ENCODE measurements at regions not wholly inside any gene's neighbourhood (a gene's known extent, or its start where the extent isn't known, plus 50 kb on each side); places are given as distances from the start of the nearest gene placed in this dataset.

DNA sequence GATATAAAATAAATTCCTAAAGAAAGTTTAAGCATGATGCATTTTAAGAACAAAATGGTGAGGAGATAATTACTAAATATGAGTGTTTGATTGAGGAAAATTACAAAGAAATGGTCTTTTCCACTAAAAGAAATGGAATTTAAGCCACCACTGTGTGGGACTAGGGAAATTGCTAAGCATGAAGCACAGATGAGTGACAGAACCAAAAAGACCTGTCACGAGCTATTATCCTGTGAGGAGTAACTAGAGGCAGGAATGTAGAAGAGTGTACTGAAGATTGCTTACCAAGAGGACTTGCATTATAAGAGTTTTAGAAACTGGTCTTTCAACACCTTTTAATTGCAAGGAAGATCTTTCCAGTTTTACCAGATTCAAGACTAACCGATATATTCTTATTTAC is 193.6 kb upstream of the PRR16 start:
- Histone ChIP-seq H3K4me3 (no peak overlapping the region), H3K4me1 (ENCODE audit: low read depth) (no peaks in the 10 kb centered on the region), H3K36me3 (ENCODE audit: low read depth) (no peaks in the 10 kb centered on the region), H3K9me3 (no peaks in the 10 kb centered on the region)
- ATAC-seq (no peak), DNase-seq (no peak)
- TF ChIP-seq, protein P1, sequence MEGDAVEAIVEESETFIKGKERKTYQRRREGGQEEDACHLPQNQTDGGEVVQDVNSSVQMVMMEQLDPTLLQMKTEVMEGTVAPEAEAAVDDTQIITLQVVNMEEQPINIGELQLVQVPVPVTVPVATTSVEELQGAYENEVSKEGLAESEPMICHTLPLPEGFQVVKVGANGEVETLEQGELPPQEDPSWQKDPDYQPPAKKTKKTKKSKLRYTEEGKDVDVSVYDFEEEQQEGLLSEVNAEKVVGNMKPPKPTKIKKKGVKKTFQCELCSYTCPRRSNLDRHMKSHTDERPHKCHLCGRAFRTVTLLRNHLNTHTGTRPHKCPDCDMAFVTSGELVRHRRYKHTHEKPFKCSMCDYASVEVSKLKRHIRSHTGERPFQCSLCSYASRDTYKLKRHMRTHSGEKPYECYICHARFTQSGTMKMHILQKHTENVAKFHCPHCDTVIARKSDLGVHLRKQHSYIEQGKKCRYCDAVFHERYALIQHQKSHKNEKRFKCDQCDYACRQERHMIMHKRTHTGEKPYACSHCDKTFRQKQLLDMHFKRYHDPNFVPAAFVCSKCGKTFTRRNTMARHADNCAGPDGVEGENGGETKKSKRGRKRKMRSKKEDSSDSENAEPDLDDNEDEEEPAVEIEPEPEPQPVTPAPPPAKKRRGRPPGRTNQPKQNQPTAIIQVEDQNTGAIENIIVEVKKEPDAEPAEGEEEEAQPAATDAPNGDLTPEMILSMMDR (IDR thresholded peaks at IDR 0.05): no peak
- intact Hi-C loops (cut with DNase I, micrococcal nuclease): no loop called here

DNA sequence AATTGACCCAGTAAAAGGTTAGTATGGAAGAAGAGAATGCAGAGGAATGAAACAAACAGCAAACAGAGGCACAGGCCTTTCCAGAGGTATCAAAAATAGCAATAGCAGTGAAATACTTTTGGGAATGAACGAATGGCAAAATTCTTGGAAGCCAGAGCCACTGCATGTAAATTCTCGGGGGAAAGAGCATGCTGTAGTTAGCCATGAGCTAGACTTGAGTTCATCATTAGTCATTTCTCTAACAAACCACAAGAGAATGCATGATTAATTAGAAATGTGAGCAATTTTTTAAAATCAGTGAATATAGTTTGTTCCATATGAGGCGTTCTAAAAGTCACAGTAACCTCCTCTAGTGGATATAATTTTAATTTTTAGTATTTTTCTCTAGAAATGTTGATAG is 170.3 kb upstream of the PRR16 start:
- TF ChIP-seq, protein P1 (IDR thresholded peaks at IDR 0.05): no peak
- H3K36me3 ChIP-seq (ENCODE audit: low read depth): no peaks in the 10 kb centered on the region

DNA sequence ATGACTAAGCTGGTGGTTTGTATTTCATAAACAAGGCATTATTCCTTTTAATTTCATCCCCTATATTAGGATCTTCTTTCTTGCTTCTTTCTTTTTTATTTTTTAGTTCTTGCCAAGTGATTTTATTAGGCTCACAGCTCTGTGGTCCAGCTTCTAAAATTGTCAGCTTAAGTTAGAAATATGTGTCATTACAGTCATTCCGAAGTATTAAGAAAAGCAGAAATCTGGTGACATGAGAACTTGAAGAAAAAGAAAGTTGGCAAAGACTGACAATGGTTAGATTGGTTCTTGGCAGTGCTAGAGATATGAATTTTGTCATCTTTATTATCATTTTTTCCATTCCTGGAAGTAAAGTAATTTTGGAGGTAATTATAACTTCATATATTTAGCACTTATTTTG is 166.5 kb upstream of the PRR16 start:
- ATAC-seq: no peak
- TF ChIP-seq, protein P1 (IDR thresholded peaks at IDR 0.05): no peak
- intact Hi-C loops (cut with DNase I, micrococcal nuclease): no loop called here
- DNase-seq: no peak
- no peaks in the 10 kb centered on the region for H3K4me1 ChIP-seq (ENCODE audit: low read depth)
- H3K36me3 ChIP-seq (ENCODE audit: low read depth): no peaks in the 10 kb centered on the region
- no peaks in the 10 kb centered on the region for H3K9me3 ChIP-seq
- H3K4me3 ChIP-seq: no peak overlapping the region

More for the DNA sequence above, 170.3 kb upstream of the PRR16 start:
- ATAC-seq: no peak
- no peak for DNase-seq
- H3K4me1 ChIP-seq (ENCODE audit: low read depth): no peaks in the 10 kb centered on the region
- no peaks in the 10 kb centered on the region for H3K9me3 ChIP-seq
- no peak overlapping the region for H3K4me3 ChIP-seq
- intact Hi-C loops (cut with DNase I, micrococcal nuclease): no loop called here

DNA sequence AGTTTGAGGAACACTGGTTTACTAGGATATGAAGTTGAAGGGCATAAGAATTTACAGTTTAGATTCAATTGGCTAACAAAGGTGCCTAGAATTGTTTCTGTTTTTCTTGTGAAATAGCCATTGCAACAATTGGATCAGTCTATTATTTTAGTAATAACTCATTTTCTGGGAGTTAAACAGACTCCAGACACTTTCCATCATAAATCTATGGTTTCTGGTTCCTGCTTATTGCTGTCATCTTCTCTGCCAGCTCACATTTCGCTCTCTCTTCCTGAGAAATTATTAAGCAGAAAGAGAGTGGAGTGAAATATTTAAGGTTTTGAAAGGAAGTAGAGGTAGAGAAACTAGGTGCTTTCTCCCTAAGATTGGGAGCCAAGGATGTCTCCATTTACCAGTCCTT is 165.1 kb upstream of the PRR16 start:
- intact Hi-C loops (cut with DNase I, micrococcal nuclease): no loop called here
- ATAC-seq: no peak
- H3K36me3 ChIP-seq (ENCODE audit: low read depth): no peaks in the 10 kb centered on the region

DNA sequence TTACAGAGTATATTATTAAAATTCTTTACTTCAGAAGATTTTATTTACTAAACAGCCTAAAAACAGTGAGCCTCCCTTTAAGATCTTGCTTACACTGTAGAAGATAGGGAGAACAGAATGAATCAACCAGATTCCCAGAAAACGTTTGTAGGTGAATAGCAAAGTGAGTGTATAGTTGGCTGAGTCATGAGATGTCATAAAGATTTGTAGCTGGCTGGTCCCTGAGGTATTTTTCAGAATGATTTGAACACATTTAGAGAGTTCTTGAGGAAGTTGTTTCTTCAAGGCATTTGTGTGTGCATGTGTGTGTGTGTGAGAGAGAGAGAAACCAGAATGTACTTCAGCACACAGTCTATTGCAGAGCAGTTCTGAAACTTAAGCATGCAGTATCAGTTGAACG is 159.4 kb upstream of the PRR16 start:
- Histone ChIP-seq H3K36me3 (ENCODE audit: low read depth) (no peaks in the 10 kb centered on the region), H3K4me1 (ENCODE audit: low read depth) (no peaks in the 10 kb centered on the region), H3K9me3 (no peaks in the 10 kb centered on the region), H3K4me3 (no peak overlapping the region)
- no peak for DNase-seq
- intact Hi-C loops (cut with DNase I, micrococcal nuclease): no loop called here
- ATAC-seq: peak; percentile 16
- TF ChIP-seq, protein P1 (IDR thresholded peaks at IDR 0.05): no peak

More for the DNA sequence above, 165.1 kb upstream of the PRR16 start:
- no peaks in the 10 kb centered on the region for H3K4me1 ChIP-seq (ENCODE audit: low read depth)
- H3K4me3 ChIP-seq: no peak overlapping the region
- DNase-seq: no peak
- no peaks in the 10 kb centered on the region for H3K9me3 ChIP-seq
- TF ChIP-seq, protein P1 (IDR thresholded peaks at IDR 0.05): no peak

DNA sequence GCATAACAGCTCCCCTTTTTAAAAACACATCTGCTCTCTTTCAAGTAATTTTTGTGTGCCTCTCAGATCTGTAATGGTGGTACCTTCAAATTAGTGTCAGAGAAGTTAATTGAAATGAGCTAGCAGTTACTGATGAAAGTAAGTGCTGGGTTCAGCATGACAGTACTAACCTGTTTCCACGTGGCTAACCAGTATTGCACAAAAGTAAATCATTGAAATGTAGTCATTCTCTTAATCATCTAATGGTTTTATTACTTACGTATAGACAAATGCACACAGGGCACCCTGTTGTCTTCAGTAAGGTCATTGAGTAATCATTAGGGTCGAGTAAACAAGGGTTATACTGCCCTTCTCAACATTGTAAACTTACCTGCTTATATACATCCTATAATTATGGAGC is 157.8 kb upstream of the PRR16 start:
- H3K9me3 ChIP-seq: no peaks in the 10 kb centered on the region
- TF ChIP-seq, protein P1 (IDR thresholded peaks at IDR 0.05): no peak
- no peaks in the 10 kb centered on the region for H3K4me1 ChIP-seq (ENCODE audit: low read depth)
- H3K36me3 ChIP-seq (ENCODE audit: low read depth): no peaks in the 10 kb centered on the region
- ATAC-seq: peak; percentile 62
- DNase-seq: no peak
- no peak overlapping the region for H3K4me3 ChIP-seq
- intact Hi-C loops (cut with DNase I, micrococcal nuclease): no loop called here

Measured in mucosa of descending colon (tissue), 3 donors.